Stomach smooth muscle (tissue), 2 donors: ENCODE measurements at regions not wholly inside any gene's neighbourhood (a gene's known extent, or its start where the extent isn't known, plus 50 kb on each side); places are given as distances from the start of the nearest gene placed in this dataset.

ENCODE experiments used
- H3K27ac ChIP-seq: one replicate; pipeline ENCODE4 v1.7.0; 2013; ENCODE audit warnings: mild to moderate bottlenecking, low read length, inconsistent platforms
- H3K27me3 ChIP-seq, 2 donors: one replicate each; pipeline ENCODE4 v1.7.0; 2013; ENCODE audit warnings: low read length in 2 of 2; ENCODE audit not compliant: insufficient read depth in 2 of 2, control insufficient read depth in 1 of 2
- H3K36me3 ChIP-seq, 2 donors: one replicate each; pipeline ENCODE4 v1.7.0; 2013; ENCODE audit warnings: low read length in 2 of 2; ENCODE audit not compliant: control insufficient read depth in 2 of 2, insufficient read depth in 2 of 2
- H3K4me1 ChIP-seq: one replicate; pipeline ENCODE4 v1.7.0; 2013; ENCODE audit warnings: low read length; ENCODE audit not compliant: control insufficient read depth, insufficient read depth
- H3K4me3 ChIP-seq, 2 donors: one replicate each; pipeline ENCODE4 v1.7.0; 2013; ENCODE audit warnings: low read length in 2 of 2
- H3K9ac ChIP-seq, 2 donors: one replicate each; pipeline ENCODE4 v1.7.0; 2013; ENCODE audit warnings: low read length in 2 of 2, mild to moderate bottlenecking in 1 of 2
- H3K9me3 ChIP-seq, 2 donors: one replicate each; pipeline ENCODE4 v1.7.0; 2013; ENCODE audit warnings: low read length in 2 of 2; ENCODE audit not compliant: control insufficient read depth in 2 of 2
- donor health status: healthy.
- donor health status: Pancreatic carcinoma.

DNA sequence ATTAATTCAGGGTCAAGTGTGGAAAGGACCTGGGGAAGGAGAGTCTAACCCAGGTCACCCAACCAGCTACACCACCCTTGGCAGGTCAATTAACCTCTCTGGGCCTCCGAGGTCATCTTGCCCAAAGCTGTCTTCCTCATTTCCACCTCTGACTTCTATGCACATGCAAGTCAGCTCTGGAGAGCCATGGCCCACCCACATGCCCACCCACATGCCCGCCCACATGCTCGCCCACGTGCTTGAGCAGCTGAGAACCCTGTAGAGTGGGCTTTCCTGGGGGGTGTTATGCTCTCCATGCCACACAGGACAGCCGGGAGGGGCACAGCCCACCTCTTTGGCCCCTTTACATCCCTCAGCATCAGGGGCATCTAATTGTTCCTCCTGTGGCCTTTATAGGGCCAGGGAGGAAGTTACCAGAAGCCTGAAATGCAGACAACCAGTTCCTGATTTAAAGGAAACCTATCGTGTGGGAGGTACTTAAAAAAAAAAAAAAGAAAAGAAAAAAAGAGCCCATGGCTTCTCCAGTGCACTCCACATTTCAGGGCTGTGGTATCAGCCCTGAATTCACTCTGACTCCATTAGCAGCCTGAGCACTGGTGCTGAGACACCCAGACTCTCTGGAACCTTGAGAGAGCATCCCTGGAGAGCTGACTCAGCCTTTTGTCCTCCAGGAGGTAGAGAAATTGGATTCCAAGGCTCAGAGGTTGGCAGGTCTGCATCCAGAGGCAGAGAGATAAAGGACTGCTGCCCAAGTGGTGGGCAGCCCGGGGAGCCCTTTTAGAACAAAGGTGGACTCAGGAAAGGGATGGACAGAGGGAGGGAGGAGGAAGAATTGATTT is 176.2 kb upstream of the ZMIZ1 start:
- Histone ChIP-seq H3K27ac (no peak overlapping the region), H3K4me3 (no peak overlapping the region), H3K36me3 (no peaks in the 10 kb centered on the region), H3K9ac (no peak overlapping the region), H3K4me1 (no peaks in the 10 kb centered on the region), H3K9me3 (no peaks in the 10 kb centered on the region), H3K27me3 (peaks cover 0 to 3% of the 10 kb centered on the region in 2 donors)

- peaks cover 0 to 3% of the 10 kb centered on the region in 2 donors for H3K27me3 ChIP-seq
- no peaks in the 10 kb centered on the region for H3K36me3 ChIP-seq
- H3K27ac ChIP-seq = no peak overlapping the region
- no peak overlapping the region for H3K9ac ChIP-seq
- H3K9me3 ChIP-seq = no peaks in the 10 kb centered on the region
- no peak overlapping the region for H3K4me3 ChIP-seq
- H3K4me1 ChIP-seq = no peaks in the 10 kb centered on the region
Observed at GRCh38 chr10:78893217-78893616, 175.5 kb upstream of the ZMIZ1 start.

- Histone ChIP-seq H3K4me1 (no peaks in the 10 kb centered on the region), H3K27me3 (peaks cover 0 to 3% of the 10 kb centered on the region in 2 donors), H3K36me3 (no peaks in the 10 kb centered on the region), H3K9ac (no peak overlapping the region), H3K9me3 (no peaks in the 10 kb centered on the region), H3K27ac (no peak overlapping the region), H3K4me3 (no peak overlapping the region)
Observed at GRCh38 chr10:78894089-78894840, 174.5 kb upstream of the ZMIZ1 start.

- Histone ChIP-seq H3K9me3 (no peaks in the 10 kb centered on the region), H3K36me3 (no peaks in the 10 kb centered on the region), H3K27ac (no peak overlapping the region), H3K27me3 (peaks cover 0 to 3% of the 10 kb centered on the region in 2 donors), H3K4me1 (no peaks in the 10 kb centered on the region), H3K9ac (no peak overlapping the region), H3K4me3 (no peak overlapping the region)
Observed at GRCh38 chr10:78894841-78895195, 173.9 kb upstream of the ZMIZ1 start.

DNA sequence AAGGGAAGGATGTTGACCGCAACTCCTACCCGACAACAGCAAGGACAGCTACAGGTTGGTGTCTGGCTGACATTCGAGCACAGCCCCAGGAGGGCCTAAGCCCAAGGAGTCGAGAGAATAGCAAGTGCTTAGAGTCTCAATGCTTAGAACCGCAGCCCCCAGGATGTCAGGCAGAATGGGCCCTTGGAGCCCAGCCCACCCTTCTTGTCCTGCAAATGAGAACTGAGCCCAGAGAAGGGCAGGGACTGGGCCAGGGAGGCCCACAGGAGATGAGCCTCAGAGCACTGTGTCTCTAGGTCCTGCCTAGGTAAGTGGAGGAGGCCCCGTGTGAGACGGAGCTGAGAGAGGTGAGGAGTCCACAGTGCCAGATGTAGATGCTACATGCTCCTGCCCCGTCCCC is 173.3 kb upstream of the ZMIZ1 start:
- peaks cover 0 to 3% of the 10 kb centered on the region in 2 donors for H3K27me3 ChIP-seq
- H3K9ac ChIP-seq = no peak overlapping the region
- H3K9me3 ChIP-seq = no peaks in the 10 kb centered on the region
- no peak overlapping the region for H3K27ac ChIP-seq
- no peaks in the 10 kb centered on the region for H3K36me3 ChIP-seq
- no peak overlapping the region for H3K4me3 ChIP-seq
- no peaks in the 10 kb centered on the region for H3K4me1 ChIP-seq

DNA sequence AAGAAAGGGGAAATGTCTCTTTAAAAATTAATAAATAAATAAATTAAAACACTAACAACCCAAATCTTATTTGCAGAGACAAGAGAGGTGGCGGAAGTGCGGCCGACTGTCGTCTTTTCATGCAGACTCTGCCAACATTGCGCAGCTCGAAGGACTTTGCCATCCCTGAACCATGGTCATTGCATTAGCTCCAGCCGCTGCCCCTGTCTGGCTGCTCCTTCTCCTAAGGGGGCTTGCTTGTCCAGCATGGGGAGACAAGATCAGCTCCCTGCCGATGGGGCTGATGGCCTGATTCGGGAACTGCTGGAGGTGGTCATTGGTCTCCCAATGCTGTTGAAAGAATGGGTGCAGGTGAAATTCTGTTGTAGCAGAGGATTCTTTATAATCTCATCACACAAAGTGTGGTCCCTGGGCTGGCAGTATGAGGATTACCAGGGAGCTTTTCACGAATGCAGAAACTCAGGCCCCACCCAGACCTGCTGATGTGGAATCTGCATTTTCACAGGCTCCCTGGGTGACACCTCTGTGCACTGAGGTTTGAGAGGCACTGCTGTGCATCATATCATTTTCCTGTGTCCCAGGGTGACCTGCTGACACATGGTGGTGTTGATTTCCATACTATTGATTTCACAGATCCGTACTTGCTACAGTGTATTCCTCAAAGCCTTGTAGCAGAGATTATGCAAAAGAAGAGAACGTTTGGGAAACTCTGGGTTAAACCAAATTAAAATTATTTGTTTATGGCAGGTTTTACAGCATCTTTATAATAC is 172.4 kb upstream of the ZMIZ1 start:
- Histone ChIP-seq H3K36me3 (no peaks in the 10 kb centered on the region), H3K4me3 (no peak overlapping the region), H3K9me3 (no peaks in the 10 kb centered on the region), H3K27me3 (peaks cover 0 to 3% of the 10 kb centered on the region in 2 donors), H3K27ac (no peak overlapping the region), H3K9ac (no peak overlapping the region), H3K4me1 (no peaks in the 10 kb centered on the region)

DNA sequence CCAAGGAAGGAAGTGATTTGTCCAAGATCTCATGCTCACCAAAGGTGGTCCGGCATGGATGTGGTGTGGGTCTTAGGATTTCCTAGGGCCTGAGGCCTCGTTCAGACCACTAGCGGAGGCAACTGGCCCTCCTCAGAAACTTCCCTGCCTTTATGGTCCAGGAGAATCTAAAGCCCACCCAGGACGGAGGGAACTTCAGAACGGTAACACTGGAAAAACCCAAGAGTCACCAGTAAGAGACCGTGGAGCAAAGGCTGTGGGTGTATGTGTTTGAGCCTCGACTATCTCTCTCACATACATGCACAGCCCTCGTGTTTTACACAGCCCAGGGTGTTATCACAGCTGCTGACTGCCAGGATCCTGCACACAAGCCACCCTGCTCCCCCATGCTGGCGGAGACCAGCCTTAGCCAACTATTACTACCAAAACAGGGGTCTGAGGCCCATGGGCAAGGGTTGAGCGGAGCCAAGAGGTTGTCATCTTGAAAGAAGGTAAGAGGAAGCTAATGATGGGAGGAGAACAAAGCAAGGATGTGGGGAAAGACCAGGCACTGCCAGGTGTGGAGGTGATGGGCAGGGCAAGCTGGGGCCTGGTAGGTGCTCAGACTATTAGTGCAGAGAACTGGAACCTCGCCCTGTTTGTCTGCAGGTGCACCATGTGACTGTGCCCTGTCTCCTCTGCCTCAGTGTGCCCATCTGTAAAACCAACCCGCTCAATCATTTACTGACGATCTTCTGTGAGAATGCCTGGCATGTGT is 170.2 kb upstream of the ZMIZ1 start:
- no peaks in the 10 kb centered on the region for H3K9me3 ChIP-seq
- H3K27me3 ChIP-seq = peaks cover 0 to 3% of the 10 kb centered on the region in 2 donors
- H3K4me3 ChIP-seq = no peak overlapping the region
- H3K27ac ChIP-seq = no peak overlapping the region
- no peaks in the 10 kb centered on the region for H3K36me3 ChIP-seq
- no peaks in the 10 kb centered on the region for H3K4me1 ChIP-seq
- H3K9ac ChIP-seq = no peak overlapping the region

DNA sequence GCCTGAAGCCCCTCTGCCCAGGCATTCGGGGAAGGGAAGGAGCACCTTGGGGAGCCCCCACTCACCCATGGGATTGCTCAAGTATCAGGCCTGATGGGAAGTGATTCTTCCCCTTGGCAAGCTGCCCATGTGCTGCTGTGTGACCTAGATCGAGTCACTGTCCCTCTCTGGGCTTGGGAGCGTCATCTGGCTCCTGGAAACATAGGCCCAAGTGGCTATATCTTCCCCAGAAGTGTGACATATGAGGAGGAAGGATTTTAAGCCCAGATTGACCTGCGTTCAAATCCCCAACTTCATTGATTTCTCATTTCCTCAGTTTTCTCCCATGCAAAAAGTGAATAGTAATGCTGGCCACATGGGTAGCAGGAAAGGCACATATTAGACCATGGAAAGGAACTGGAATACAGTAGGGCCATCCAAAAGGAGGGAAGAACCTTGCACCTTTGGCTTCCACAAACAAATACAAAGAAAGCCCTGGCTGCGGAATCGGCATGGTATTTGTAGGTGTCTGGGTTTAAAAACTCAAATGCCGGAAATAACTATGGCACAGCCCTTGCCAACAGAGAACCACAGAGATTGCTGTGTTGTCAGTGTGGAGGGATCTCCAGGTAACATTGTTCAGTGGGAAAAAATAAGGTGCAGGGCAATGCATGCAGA is 169.5 kb upstream of the ZMIZ1 start:
- H3K4me1 ChIP-seq = no peaks in the 10 kb centered on the region
- no peaks in the 10 kb centered on the region for H3K27me3 ChIP-seq
- H3K9me3 ChIP-seq = no peaks in the 10 kb centered on the region
- H3K27ac ChIP-seq = no peak overlapping the region
- H3K9ac ChIP-seq = no peak overlapping the region
- no peaks in the 10 kb centered on the region for H3K36me3 ChIP-seq
- H3K4me3 ChIP-seq = no peak overlapping the region

- no peaks in the 10 kb centered on the region for H3K4me1 ChIP-seq
- H3K9me3 ChIP-seq = no peaks in the 10 kb centered on the region
- H3K36me3 ChIP-seq = no peaks in the 10 kb centered on the region
- H3K27ac ChIP-seq = no peak overlapping the region
- no peak overlapping the region for H3K4me3 ChIP-seq
- H3K9ac ChIP-seq = no peak overlapping the region
- no peaks in the 10 kb centered on the region for H3K27me3 ChIP-seq
Observed at GRCh38 chr10:78899996-78900714, 168.6 kb upstream of the ZMIZ1 start.
